ENCODE measurements at regions not wholly inside any gene's neighbourhood (a gene's known extent, or its start where the extent isn't known, plus 50 kb on each side); places are given as distances from the start of the nearest gene placed in this dataset.
"Not testable (repeated sequence)": the region's sequence is repeated elsewhere in the genome, so short reads cannot be mapped to it uniquely, and the experiment has no call there.

DNA sequence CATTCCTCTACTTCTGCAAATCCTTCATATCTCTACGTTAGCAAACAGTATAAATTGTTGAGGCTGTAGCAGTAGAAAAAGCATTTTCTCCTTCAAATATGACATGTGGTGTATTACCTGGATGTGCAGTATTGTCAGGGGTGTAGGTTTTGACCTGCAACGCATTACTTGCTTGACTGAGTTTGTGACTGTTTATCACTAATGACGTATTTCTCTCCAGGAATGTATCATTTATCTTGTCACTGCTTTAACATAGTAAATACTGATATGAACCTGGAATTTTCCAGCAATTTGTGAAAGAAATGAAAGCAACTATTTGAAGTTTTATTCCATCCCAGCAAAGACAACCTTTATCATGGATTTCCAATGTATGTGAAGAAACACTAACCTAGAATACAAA is 823.4 kb downstream of the NAP1L3 start:
- TF ChIP-seq, protein P1, sequence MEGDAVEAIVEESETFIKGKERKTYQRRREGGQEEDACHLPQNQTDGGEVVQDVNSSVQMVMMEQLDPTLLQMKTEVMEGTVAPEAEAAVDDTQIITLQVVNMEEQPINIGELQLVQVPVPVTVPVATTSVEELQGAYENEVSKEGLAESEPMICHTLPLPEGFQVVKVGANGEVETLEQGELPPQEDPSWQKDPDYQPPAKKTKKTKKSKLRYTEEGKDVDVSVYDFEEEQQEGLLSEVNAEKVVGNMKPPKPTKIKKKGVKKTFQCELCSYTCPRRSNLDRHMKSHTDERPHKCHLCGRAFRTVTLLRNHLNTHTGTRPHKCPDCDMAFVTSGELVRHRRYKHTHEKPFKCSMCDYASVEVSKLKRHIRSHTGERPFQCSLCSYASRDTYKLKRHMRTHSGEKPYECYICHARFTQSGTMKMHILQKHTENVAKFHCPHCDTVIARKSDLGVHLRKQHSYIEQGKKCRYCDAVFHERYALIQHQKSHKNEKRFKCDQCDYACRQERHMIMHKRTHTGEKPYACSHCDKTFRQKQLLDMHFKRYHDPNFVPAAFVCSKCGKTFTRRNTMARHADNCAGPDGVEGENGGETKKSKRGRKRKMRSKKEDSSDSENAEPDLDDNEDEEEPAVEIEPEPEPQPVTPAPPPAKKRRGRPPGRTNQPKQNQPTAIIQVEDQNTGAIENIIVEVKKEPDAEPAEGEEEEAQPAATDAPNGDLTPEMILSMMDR (conservative IDR thresholded peaks at IDR 0.05), result not testable (repeated sequence)
- not testable (repeated sequence) for TF ChIP-seq EZH2 (IDR thresholded peaks at IDR 0.05; ENCODE audit: low read depth)
